ENCODE measurements at regions not wholly inside any gene's neighbourhood (a gene's known extent, or its start where the extent isn't known, plus 50 kb on each side); places are given as distances from the start of the nearest gene placed in this dataset.

GRCh38 chr16:50984688-50985087, 166.4 kb downstream of the SALL1 start:
- TF ChIP-seq, protein P1, sequence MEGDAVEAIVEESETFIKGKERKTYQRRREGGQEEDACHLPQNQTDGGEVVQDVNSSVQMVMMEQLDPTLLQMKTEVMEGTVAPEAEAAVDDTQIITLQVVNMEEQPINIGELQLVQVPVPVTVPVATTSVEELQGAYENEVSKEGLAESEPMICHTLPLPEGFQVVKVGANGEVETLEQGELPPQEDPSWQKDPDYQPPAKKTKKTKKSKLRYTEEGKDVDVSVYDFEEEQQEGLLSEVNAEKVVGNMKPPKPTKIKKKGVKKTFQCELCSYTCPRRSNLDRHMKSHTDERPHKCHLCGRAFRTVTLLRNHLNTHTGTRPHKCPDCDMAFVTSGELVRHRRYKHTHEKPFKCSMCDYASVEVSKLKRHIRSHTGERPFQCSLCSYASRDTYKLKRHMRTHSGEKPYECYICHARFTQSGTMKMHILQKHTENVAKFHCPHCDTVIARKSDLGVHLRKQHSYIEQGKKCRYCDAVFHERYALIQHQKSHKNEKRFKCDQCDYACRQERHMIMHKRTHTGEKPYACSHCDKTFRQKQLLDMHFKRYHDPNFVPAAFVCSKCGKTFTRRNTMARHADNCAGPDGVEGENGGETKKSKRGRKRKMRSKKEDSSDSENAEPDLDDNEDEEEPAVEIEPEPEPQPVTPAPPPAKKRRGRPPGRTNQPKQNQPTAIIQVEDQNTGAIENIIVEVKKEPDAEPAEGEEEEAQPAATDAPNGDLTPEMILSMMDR (IDR thresholded peaks at IDR 0.05), result no peak
- TF ChIP-seq POLR2A (IDR thresholded peaks at IDR 0.05), result no peak

All from heart left ventricle (tissue), 13 donors.